GM21825 (cell line): ENCODE measurements at regions not wholly inside any gene's neighbourhood (a gene's known extent, or its start where the extent isn't known, plus 50 kb on each side); places are given as distances from the start of the nearest gene placed in this dataset.
"Not testable (repeated sequence)": the region's sequence is repeated elsewhere in the genome, so short reads cannot be mapped to it uniquely, and the experiment has no call there.

Experiments used
- ATAC-seq: cut with Tn5 transposase; IDR thresholded peaks from one replicate; pipeline ENCODE4 v1.9.1; 2021; ENCODE audit warnings: mild to moderate bottlenecking, moderate library complexity; ENCODE audit not compliant: unreplicated experiment

DNA sequence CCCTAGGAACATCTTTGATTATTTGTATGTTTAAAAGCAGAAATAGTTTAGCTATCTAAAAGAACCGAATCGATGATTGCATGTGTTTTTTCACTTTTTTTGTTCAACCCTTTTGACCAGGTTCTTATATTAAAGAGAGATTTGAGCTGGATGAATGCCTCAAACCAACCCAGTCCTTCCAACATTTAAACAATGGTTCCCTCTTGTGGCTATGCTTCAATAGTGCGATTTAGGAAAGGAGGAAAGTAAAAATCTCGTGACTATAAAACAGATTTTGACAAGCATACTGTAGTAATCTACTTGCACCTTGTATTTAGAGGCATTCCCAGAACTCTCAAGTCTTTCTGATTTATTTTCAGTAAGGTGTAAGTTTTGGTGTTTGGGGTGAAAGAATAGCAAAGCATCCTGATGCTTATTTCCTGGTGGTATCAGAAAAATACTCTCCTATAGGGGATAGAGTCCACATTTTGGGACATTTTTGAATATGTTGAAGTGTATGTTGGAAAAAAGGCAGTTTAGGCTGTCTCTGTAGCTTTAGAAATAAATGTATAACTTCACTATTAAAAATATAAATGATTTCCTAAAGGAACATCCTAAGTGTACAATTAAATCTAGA lies 159.6 kb upstream of the KCNH8 start:
- ATAC-seq, result no peak

DNA sequence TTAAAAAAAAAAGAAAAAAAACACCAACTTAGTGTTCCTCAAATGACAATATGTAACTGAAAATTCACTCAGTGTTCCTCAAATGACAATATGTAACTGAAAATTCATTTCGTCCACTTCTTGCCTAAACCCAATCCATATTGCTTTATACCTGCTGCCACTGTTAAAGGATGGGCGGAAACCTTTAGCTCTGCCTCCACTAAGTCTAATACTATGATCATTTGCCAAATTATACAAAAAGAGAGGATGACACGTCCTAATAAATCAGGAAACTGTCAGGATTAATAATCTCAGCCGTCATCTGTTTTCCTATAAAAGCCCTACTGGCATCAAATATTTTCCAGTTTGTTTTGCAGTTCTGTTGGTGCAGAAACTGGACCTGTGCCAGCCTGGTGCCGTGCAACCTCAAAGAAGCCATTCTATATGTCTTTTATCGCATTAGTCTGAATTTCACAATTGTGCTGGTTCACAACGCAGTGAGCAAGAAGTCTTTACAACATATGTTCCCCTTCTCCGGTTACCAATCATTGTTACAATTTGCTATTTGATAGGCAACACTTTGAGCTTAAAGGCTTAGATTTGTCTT lies 160.4 kb upstream of the KCNH8 start:
- no peak for ATAC-seq

DNA sequence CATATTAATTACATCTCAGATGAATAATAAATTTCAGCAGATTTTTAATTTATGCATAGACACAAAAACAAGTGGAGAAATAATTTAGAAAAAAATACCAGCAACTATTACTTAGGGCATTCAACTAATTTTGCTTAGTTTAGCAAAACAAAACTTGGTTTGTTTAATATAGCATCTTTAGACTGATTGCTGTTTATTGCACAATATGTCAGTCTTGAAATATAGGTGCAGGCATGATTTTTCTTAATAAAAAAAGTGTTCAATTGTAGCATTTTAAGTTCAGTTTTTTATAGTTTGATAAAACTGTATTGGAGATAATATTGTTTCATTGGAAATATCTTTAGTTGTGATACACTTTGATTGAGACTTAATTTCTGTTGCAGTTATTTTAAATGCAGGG lies 161.2 kb upstream of the KCNH8 start:
- ATAC-seq, result no peak

DNA sequence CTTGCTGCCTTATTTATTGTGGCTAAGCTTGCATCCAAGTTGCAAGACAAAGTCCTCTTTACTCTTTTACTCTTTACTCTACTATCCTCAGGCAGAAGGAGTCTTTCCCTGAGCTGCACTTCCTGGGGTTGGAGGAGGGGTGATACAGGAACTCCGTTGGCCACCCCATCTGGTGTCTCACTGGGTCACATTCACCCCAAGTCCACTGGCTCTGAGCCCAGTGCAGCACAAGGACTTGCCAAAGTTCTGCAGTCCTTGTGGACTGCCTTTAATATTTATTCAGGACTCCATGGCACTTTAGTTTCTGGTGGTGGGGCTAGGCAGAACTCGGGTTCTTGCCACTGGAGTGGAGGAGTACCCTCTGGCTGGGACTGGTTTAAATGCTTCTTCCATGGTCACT lies 165.4 kb upstream of the KCNH8 start:
- no peak for ATAC-seq

DNA sequence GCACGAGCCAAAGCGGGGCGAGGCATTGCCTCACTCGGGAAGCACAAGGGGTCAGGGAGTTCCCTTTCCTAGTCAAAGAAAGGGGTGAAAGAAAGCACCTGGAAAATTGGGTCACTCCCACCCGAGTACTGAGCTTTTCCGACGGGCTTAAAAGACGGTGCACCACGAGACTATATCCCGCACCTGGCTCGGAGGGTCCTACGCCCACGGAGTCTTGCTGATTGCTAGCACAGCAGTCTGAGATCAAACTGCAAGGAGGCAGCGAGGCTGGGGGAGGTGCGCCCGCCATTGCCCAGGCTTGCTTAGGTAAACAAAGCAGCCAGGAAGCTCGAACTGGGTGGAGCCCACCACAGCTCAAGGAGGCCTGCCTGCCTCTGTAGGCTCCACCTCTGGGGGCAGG lies 172.2 kb upstream of the KCNH8 start:
- ATAC-seq, result not testable (repeated sequence)

DNA sequence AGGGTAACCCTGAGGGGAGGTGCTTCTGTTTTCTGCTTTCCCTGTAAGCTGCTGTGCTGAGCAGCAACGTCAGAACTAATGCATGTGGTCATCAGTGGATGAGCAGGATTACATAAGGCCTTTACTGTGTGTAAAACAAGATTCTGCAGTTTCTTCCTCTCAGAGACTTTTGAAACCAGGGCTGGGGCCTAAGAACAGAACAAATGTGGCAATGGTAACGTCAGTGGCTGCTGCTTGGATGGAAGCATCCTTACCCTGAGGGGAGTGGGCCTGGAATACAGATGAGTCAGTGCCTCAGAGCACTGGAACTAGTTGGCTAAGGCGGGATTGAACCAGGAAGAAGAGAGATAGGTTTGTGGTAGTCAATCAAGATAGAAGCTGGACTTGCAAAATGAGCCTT lies 180.2 kb upstream of the KCNH8 start:
- ATAC-seq, result no peak

DNA sequence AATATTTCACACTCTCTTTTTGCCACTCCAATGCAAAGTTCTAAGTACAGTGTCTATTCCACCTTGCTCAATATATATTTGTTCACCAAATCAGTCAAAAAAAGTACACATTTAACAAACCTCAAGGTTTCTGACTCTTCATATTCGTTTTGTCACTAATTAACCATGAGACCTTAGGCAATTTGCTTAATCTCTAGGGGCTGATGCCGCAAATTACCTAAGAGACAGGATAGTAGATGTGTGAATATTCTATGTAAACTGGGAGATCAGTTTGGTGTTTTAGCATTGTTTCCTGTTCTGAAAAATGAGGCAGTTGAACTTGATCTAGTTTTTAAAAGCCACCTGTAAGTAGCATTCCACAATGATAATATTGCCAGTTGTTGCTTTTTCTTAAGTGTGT lies 182.5 kb upstream of the KCNH8 start:
- ATAC-seq, result no peak

DNA sequence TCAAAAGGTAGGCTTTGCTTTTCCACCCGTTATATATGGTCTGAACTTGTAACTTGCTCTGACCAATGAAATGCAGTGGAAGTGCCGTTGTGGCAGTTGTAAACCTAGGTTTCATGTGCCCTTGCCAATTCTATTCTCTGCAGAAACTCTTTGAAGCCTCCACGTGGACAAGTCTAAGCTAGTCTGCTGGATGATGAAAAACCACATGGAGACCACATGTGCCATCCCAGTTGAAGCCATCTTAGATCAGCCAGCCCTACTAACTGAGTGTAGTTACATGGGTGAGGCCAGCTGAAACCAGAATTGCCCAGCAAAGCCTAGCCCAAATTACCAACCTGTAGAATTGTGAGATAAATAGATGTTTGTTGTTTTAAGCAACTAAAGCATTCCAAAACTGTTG lies 183.7 kb upstream of the KCNH8 start:
- ATAC-seq, result no peak

DNA sequence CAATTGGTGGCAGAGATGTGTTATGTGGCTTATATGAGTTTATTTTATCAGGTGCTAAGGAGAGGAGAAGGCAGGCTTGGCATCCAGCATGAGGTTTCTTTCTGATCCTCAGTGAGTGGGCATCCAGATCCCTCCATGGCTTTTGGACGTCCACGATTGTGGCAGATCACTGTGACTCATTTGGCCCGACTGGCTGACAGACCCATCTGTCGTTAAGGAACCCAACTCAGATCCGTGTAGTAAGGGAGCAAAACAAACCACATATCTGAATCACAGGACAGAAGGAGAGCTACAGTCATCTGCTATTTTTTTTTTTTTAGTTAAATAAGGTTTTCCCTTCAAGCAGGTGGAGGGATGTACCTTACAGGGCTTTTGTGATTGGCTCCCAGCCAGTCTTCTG lies 197.0 kb upstream of the KCNH8 start:
- ATAC-seq, result no peak

DNA sequence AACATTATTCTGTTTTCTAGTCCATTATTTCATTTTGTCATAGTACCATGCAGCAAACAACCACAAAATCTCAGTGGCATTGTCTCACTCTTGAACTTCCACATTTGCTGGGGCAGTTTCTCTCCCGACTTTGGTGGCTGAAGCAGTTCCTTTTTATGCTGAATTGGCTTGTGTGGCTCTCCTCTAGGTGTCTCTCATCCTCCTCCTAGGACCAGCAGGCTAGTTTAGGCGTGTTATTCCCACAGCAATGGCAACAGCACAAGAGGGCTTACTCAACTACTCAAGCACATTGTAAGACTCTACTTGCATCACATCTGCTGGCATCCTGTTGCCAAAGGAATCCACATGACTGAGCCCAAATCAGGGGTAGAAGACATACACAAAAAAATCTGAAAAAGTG lies 201.8 kb upstream of the KCNH8 start:
- ATAC-seq, result no peak

DNA sequence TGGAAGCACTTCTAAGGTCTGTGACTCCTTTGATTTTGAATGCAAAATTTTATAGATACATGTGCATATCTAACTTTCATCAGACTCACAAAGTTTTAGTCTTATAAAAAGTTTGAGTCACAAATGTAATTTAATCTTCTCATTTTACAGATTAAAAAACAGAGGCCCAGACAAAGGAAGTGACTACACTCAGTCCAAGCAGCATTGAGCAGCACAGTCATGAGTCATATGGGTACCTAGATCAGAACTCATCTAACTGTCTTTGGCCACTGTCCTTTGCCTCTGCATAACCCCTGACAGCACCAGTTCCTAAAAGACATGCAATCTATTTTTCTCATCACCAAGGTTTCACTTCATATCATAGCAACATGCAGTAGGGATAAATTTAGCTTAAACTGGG lies 210.7 kb upstream of the KCNH8 start:
- ATAC-seq, result no peak

DNA sequence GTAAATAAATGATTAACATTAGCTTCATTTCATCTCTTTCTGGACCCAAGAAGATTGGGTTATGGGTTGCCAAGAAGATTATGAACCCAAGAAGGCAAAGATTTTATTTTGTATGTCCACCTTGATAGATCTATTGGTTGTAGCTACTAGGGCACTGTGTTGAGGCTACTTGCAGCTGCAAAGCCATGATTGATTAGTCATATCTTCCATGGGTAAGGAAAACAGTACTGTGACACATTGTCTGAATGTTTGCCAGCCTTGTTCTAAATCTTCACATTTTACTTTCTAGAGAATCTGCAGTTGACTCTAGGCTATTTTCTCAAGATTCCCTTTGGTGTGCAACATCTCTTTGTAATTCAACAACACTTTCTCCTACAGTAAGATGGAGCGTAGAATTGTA lies 229.2 kb upstream of the KCNH8 start:
- no peak for ATAC-seq

DNA sequence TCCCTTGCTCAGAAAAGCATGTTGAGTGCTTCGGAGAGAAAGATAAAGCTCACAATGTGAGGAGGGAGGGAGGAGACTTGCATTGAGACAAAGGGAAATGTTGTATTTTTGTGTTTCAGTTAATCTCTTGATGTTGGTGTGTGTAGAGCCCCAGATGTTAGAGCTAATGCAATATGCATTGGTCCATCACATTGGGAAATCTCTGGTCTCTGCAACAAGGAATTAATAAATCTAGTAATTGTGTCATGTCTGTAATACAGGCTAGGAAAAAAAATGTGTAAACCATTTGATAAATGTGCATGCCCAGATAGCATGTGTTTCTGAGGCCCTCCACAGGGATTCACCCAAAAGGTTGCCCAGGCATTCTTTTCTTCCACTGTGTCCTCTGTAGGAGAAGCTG lies 230.4 kb upstream of the KCNH8 start:
- no peak for ATAC-seq

DNA sequence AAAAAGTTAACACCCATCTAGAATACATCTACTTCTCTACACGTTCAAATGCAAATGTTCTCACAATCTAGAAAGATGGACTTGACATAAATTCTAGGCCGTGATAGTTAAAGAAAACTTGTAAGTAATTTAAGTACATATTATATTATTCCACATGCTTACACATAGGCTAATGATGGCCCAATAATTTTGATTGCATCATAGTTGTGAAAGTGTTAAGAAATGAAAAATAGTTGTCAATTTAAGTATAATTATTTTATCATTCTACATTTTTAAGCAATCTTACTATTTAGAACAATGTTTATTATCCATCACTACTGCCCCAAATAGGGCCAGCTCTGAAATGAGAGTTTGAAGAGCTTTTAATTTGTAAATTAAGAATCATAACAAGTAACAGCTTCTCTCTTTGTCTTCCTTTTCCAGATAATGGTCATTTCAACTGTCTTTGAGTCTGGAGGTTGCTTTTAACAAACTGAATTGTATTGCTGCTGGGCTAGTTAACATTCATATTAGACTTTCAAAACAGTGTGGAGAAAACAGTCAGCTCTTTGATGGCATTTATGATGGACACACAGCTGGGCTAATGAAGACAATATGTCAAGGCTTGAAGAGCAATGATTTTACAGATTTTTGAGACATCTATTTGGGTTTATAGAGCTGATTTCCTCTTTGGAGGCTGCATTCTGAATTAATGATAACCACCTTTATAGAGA lies 246.1 kb upstream of the KCNH8 start:
- no peak for ATAC-seq

DNA sequence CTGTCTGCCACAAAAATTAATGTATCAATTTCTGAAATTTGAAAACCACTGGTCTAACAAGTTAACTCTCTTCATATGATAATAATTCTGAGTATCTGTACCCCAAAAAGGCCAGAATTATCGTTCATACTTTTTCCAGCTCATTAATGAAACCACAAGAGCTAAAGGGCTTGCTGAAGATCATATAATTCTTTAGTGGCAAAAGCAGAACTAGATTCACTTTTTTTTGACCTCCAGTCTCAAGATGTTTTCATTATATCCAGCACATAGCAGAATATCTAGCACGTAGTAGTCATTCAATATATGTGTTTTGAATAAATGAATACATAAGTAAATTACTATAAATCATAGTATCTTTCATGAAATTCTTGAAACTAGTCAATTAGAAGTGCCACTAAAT lies 246.7 kb upstream of the KCNH8 start:
- no peak for ATAC-seq

DNA sequence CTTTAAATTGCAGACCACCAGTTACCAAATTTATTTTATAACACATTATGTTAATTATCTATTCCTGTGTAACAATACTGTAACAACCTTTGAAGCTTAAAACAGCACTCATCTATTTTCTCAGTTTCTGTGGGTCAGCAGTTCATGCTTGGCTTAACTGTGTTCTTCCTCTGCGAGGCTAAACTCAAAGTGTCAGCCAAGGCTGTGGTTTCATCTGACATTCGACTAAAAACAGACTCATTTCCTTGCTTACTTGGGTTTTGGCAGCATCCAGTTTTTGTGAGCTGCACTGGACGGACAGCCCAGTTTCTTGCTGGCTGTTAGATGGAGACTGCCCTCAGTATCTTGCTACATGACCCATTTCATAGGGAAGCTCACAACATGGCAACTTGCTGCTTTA lies 247.3 kb upstream of the KCNH8 start:
- ATAC-seq, result no peak

DNA sequence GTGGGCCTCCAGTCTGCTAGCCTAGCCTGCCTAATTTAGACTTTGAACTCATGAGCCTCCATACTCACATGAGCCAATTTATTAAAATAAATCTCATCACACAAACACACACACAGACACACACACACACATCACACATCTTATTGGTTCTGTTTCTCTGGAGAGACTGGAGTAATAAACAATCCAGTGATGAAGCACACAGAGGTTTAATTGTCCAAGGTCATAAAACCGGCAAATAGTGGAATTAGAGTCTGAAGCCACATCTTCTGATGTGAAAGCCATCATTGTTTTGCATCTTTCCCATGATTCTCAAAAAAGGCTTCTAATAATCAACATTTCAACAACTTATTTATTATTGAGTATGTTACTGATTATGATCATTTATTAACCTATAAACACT lies 249.4 kb upstream of the KCNH8 start:
- no peak for ATAC-seq

DNA sequence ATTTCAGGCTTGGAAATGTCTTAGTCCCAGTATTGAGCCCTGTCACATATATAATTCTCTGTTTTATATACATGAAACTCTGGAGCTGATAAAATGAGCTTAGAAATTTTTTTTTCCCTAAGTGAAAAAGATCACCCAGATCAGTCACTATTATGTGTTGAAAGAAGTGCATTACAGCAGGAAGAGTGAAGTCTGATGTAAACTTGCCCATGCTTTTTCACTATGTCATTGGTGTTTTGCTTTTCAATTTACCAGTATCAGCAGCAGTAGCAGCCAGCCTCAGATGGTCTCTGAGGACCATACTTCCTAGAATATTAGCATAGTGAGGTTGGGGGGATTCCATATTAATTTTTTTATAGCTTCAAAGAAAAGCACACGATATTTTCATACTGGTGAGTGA lies 255.6 kb upstream of the KCNH8 start:
- no peak for ATAC-seq

DNA sequence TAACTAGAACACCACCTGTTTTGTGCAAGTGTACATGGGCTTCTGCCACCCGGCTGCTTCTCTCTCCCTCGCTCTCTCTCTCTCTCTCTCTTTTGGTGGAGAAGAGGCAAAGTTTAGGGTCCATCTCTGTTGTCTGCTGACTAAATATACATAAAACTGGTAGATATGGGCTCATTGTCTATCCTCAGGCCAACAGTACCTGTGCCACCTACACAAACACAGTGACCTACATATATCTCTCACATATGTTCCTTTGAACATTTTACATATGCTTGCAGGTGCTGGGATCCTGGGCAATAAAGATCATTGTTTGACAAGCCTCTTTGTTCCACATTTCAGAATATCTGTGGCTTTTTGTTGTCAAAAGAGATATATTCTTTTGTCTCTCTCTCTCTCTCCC lies 256.3 kb upstream of the KCNH8 start:
- no peak for ATAC-seq

DNA sequence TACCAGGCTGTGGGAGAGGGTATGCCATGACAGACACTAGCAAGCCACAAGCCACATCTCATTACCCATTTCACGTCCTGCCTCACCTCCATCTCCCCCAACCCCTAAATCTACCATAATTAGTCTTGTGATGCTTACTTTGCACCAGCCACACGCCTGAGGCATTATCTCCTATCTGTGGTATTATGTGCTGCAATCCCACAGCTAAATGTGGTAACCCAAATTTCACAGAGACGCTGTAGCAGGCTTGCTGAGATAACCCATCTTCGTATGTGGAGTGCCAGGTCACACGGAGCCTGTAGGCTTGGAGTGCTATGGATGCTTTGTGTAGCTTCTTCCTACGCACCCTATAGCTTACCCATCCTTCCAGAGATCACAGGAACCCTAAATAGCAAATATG lies 256.7 kb upstream of the KCNH8 start:
- ATAC-seq, result no peak

DNA sequence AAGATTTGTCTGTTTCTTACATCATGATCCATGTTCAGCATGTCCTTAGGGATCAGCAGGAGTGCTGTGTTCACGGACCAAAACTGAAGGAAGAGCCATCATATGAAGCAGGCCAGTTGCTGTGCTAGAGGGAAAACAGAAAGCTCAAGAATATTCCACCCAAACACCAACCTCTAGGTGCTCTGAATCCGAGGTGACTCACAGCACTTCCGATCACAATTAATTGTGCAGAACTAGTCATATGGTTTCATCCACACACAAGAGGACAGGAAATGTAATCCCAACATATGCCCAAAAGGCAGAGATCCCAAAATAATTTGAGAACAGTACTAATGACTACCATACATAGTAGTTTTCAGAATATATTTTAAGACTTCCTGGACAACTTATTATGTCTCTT lies 257.9 kb upstream of the KCNH8 start:
- no peak for ATAC-seq

DNA sequence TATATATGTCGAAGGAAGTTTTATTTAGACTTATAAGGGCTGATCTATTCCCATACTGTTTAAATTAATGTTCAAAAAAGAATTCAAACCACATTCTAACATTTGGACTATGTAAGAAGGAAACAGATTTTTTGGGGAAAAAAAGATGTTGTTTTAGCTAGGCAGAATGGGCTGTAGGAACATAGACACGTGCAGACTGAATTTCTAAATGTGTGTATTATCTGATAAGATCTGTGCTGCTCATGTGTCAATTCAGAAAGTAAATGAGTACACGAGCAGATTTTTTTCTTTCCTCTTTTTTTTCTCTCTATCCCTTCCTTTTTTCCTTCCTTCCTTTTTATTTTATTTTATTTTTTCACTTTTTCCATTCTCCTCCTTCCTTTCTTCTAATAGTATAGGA lies 259.5 kb upstream of the KCNH8 start:
- ATAC-seq, result no peak

DNA sequence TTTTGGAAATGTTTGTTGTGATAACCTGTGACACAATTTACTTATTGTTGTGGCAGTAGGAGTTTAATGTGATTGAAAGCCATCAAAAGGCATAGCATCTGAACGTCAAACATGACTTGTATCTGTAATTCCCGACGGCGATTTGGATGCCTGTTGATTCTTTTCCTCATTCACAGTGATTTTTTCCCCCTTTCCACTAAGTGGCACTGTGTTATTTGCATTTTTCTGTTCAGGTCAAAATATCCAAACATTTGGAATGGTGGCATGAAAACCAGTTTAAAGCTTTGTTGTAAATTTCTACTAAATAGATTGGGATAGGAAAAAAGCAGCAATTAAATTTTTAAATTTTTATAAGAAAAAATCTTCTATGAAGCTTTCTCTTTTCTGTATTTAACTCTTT lies 259.9 kb upstream of the KCNH8 start:
- no peak for ATAC-seq
